Gastrocnemius medialis (tissue), 4 donors: ENCODE measurements at regions not wholly inside any gene's neighbourhood (a gene's known extent, or its start where the extent isn't known, plus 50 kb on each side); places are given as distances from the start of the nearest gene placed in this dataset.
"Not testable (repeated sequence)": the region's sequence is repeated elsewhere in the genome, so short reads cannot be mapped to it uniquely, and the experiment has no call there.

Source experiments
- ATAC-seq, 2 donors: fragments of 150-250 bp; one replicate each; pipeline ENCODE4 v1.9.1; 2016
- DNase-seq, 2 donors: peaks; one replicate each; pipeline ENCODE4 v3.0.0-alpha.2; 2019
- H3K27ac ChIP-seq, 4 donors: fragments of 200-600 bp; sonication (generic); 1 replicate in 1 of 4; 2 replicates in 3 of 4; pipeline ENCODE4 v1.5.1; 2016 to 2018; ENCODE audit warnings: mild to moderate bottlenecking in 2 of 4, moderate library complexity in 1 of 4
- H3K27me3 ChIP-seq, 3 donors: fragments of 200-600 bp; sonication (generic) in 2 of 3; 1 replicate in 1 of 3; 2 replicates in 2 of 3; pipeline versions ENCODE4 v1.5.1 to v1.6.0; 2016 to 2019; ENCODE audit warnings: mild to moderate bottlenecking in 1 of 3, moderate library complexity in 1 of 3
- H3K36me3 ChIP-seq, 2 donors: fragments of 200-600 bp; sonication (generic) in 1 of 2; one replicate each; pipeline ENCODE4 v1.5.1; 2017 to 2018
- H3K4me1 ChIP-seq, 2 donors: fragments of 200-600 bp; sonication (generic) in 1 of 2; one replicate each; pipeline ENCODE4 v1.5.1; 2016 to 2017; ENCODE audit warnings: mild to moderate bottlenecking in 2 of 2
- H3K4me3 ChIP-seq, 4 donors: fragments of 200-600 bp; sonication (generic) in 3 of 4; 1 replicate in 1 of 4; 2 replicates in 3 of 4; pipeline ENCODE4 v1.5.1; 2016 to 2019; ENCODE audit warnings: mild to moderate bottlenecking in 2 of 4
- H3K9me3 ChIP-seq, 3 donors: fragments of 200-600 bp; sonication (generic) in 2 of 3; 1 replicate in 1 of 3; 2 replicates in 2 of 3; pipeline ENCODE4 v1.5.1; 2016 to 2019
- in situ Hi-C, 4 donors: fragments of 200-750 bp; cut with MboI; loops; one replicate each; pipeline versions ENCODE4 v1.15.0 to v1.8.0; 2017; ENCODE audit warnings: low sequenced_read_pairs in 4 of 4
- intact Hi-C: fragments of 100-400 bp; cut with DNase I; formaldehyde crosslinking; loops from one replicate; pipeline ENCODE4 v1.15.1; 2023; ENCODE audit warnings: low total_unique reads

- in situ Hi-C loops, H3K27me3 ChIP-seq, H3K4me1 ChIP-seq: not testable (repeated sequence)
Observed at GRCh38 chr21:10369289-10369688, 152.1 kb upstream of the TPTE start.

DNA sequence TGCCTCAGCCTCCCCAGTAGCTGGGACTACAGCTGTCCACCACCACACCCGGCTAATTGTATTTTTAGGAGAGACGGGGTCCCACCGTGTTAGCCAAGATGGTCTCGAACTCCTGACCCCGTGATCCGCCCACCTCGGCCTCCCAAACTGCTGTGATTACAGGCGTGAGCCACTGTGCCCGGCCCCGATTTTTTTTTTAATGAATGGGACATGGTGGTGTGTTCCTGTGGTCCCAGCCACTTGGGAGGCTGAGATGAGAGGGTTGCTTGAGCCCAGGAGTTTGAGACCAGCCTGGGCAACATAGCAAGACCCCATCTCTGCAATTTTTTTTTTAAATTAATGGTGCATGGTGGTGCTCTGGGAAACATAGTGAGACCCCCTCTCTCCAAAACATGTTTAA, 143.6 kb upstream of the TPTE start:
- DNase-seq, H3K36me3 ChIP-seq, intact Hi-C loops, H3K4me3 ChIP-seq, H3K27me3 ChIP-seq, H3K27ac ChIP-seq, in situ Hi-C loops, ATAC-seq, H3K9me3 ChIP-seq, H3K4me1 ChIP-seq: not testable (repeated sequence)

More at GRCh38 chr21:10369289-10369688, 152.1 kb upstream of the TPTE start:
- DNase-seq, H3K9me3 ChIP-seq, H3K4me3 ChIP-seq, H3K27ac ChIP-seq, H3K36me3 ChIP-seq, ATAC-seq, intact Hi-C loops: not testable (repeated sequence)

DNA sequence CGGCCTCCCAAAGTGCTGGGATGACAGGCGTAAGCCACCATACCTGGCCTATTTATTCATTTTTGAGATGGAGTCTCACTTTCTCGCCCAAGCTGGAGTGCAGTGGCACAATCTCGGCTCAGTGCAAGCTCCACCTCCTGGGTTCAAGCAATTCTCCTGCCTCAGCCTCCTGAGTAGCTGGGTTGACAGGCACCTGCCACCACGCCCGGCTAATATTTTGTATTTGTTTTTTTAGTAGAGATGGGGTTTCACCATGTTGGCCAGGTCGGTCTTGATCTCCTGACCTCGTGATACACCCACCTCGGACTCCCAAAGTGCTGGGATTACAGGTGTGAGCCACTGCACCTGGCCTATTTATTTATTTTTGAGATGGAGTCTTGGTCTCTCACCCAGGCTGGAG, 141.6 kb upstream of the TPTE start:
- DNase-seq, H3K36me3 ChIP-seq, in situ Hi-C loops, H3K4me3 ChIP-seq, H3K27ac ChIP-seq, H3K27me3 ChIP-seq, H3K9me3 ChIP-seq, intact Hi-C loops, ATAC-seq, H3K4me1 ChIP-seq: not testable (repeated sequence)

DNA sequence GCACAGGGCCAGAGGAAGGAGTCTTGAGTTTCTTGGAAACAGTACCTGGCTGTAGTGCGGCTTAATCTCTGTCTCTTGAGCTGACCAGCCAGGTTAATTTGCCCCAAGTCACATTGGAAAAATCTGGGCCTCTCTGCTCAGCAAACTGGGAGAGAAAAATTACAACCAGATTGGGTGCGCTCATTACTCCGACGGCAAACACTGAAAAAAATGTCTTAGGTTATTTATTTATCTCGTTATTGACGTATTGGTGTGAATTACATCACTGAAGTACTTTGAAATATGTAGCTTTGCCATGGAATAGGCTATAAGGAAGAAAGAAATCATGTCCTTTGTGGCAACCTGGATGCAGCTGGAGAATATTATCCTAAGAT, 139.7 kb upstream of the TPTE start:
- H3K4me1 ChIP-seq, ATAC-seq, H3K4me3 ChIP-seq, DNase-seq, intact Hi-C loops, in situ Hi-C loops, H3K27me3 ChIP-seq, H3K36me3 ChIP-seq, H3K27ac ChIP-seq, H3K9me3 ChIP-seq: not testable (repeated sequence)

DNA sequence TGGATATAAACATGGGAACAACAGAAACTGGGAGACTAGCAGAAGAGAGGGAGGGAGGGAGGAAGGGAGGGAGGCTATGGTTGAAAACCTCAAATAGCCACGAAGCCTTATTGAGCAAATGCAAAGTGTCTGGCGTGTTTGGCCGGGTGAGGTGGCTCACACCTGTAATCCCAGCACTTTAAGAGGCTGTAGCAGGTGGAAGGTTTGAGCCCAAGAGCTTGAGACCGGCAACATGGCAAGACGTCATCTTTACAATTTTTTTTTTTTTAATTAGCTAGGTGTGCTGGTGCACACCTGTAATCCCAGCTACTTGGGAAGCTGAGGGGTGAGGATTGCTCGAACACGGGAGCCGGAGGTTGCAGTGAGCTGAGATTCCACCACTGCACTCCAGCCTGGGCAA, 139.2 kb upstream of the TPTE start:
- in situ Hi-C loops, DNase-seq, H3K27ac ChIP-seq, ATAC-seq, H3K36me3 ChIP-seq, H3K4me3 ChIP-seq, H3K4me1 ChIP-seq, H3K27me3 ChIP-seq, H3K9me3 ChIP-seq, intact Hi-C loops: not testable (repeated sequence)

DNA sequence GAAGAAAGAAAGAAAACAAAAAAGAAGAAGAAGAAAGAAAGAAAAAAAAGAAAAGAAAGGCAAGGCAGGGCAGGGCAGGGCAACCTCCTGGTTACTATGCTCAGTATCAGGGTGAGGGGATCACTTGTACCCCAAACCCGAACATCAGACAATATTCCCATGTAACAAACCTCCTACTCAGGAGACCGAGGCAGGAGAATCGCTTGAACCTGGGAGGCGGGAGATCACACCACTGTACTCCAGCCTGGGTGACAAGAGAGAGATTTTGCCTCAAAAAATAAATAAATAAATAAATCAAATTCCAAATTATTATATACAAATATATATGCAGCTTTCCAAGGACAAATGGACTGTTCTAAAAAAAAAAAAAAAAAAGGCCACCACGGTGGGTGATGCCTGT, 138.8 kb upstream of the TPTE start:
- in situ Hi-C loops, intact Hi-C loops, H3K27ac ChIP-seq, H3K4me3 ChIP-seq, H3K4me1 ChIP-seq, H3K27me3 ChIP-seq, H3K36me3 ChIP-seq, ATAC-seq, H3K9me3 ChIP-seq, DNase-seq: not testable (repeated sequence)

DNA sequence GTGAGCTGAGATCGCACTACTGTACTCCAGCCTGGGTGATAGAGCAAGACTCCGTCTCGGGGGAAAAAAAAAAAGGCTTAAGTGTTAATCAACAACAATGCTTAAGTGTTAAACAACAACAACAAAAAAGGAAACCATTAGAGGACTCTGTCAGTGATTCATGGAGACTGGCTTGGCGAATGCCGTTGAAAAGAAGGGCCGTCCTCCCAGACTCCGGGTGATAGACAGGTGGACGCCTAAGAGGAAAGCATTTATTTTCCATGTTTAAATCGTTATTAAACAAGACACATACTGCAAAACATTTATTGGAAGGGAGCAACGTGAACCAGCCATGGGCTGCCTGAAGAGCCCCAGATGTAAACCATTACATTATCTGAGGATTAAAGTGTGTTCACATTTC, 137.8 kb upstream of the TPTE start:
- H3K9me3 ChIP-seq, in situ Hi-C loops, intact Hi-C loops, H3K4me1 ChIP-seq, DNase-seq, H3K36me3 ChIP-seq, ATAC-seq, H3K4me3 ChIP-seq, H3K27ac ChIP-seq, H3K27me3 ChIP-seq: not testable (repeated sequence)

GRCh38 chr21:10384304-10384861, 137.0 kb upstream of the TPTE start:
- intact Hi-C loops = not testable (repeated sequence)

DNA sequence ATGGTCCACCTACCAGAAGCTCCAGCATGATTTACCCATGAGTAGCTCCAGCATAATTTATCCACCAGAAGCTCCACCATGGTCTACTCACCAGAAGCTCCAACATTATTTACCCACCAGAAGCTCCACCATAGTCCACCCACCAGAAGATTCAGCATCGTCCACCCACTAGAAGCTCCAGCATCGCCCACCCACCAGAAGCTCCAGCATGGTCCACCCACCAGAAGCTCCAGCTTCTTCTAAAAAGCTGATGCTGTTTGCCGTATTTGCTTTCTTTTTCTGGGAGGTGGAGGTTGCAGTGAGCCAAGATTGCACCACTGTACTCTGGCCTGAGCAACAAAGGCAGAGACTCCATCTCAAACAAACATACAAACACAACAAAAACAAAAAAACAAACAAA, 136.2 kb upstream of the TPTE start:
- H3K36me3 ChIP-seq, DNase-seq, in situ Hi-C loops, H3K4me1 ChIP-seq, H3K27me3 ChIP-seq, H3K4me3 ChIP-seq, H3K27ac ChIP-seq, intact Hi-C loops, ATAC-seq, H3K9me3 ChIP-seq: not testable (repeated sequence)

More at GRCh38 chr21:10384304-10384861, 137.0 kb upstream of the TPTE start:
- H3K4me1 ChIP-seq, H3K27ac ChIP-seq, H3K27me3 ChIP-seq, H3K4me3 ChIP-seq, H3K9me3 ChIP-seq, H3K36me3 ChIP-seq, ATAC-seq, in situ Hi-C loops, DNase-seq: not testable (repeated sequence)

- H3K27ac ChIP-seq, DNase-seq, H3K27me3 ChIP-seq, H3K9me3 ChIP-seq, H3K36me3 ChIP-seq, H3K4me3 ChIP-seq, in situ Hi-C loops, intact Hi-C loops, ATAC-seq, H3K4me1 ChIP-seq: not testable (repeated sequence)
Observed at GRCh38 chr21:10385898-10386527, 135.4 kb upstream of the TPTE start.

GRCh38 chr21:10387692-10388450, 133.5 kb upstream of the TPTE start:
- H3K9me3 ChIP-seq, H3K36me3 ChIP-seq, H3K4me1 ChIP-seq, DNase-seq, in situ Hi-C loops, H3K27me3 ChIP-seq, intact Hi-C loops, H3K4me3 ChIP-seq, ATAC-seq, H3K27ac ChIP-seq: not testable (repeated sequence)

- in situ Hi-C loops, H3K27ac ChIP-seq, H3K27me3 ChIP-seq, H3K4me1 ChIP-seq, H3K4me3 ChIP-seq, H3K9me3 ChIP-seq, intact Hi-C loops, ATAC-seq, H3K36me3 ChIP-seq, DNase-seq: not testable (repeated sequence)
Observed at GRCh38 chr21:10388625-10389024, 132.8 kb upstream of the TPTE start.
